CD4-positive, alpha-beta T cell treated with Interleukin-21 for 1 hour (primary cell): ENCODE measurements at regions not wholly inside any gene's neighbourhood (a gene's known extent, or its start where the extent isn't known, plus 50 kb on each side); places are given as distances from the start of the nearest gene placed in this dataset.
"Not testable (repeated sequence)": the region's sequence is repeated elsewhere in the genome, so short reads cannot be mapped to it uniquely, and the experiment has no call there.

Source experiments
- DNase-seq: peaks from one replicate; pipeline ENCODE4 v3.0.0-alpha.2; 2020

DNA sequence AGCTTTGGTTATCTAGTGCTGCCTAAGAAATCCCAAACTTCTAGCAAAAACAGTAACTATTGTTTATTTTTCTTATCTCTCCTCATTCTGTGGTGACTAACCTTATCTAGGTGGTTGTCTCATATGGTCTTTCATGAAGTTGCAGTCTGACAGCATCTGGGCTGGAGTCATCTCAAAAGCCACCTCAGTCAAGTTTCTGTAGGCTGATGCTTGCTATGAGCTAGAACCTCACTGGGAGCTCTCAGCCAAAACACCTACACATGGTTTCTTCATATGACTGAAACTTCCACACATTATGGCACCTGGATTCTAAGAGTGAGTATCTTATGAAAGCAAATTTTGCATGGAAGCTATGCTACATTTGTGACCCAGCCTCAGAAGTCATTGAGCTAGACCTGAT lies 596.4 kb upstream of the VRK2 start:
- DNase-seq = no peak

DNA sequence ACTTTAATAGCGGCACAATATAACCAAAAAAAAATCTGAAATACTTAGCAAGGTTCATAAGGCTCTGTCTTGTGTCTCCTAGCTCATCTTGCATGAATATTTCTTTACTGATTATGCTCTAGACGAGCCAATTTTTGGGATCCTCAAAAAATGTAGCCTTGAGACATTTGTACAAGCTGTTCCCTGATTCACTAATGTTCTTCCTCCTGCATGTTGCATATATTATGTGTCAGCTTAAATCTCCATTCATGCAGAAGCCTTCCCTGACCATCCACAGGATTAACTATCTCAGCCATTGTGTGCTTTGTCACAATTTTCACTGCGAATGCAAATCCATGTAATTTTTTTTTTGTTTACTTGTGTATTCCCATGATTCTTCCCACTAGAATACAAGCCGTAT lies 594.0 kb upstream of the VRK2 start:
- DNase-seq = no peak

DNA sequence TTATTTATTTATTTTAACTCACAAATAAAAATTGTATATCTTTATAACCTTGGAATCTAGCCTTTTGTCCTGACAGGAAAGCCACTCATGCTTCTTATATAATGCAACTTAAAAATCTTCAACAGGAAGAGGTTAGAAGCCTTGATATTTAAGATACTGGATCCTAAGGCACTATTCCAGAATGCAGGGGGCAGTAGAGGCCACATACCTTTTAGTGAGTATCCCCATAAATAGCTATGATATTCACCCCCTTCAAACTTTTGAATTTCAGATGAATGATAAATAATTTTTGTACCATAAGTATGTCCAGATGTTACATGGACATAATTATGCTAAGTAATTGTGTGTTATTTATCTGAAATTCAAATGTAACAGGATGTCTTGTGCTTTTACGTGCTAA lies 592.7 kb upstream of the VRK2 start:
- DNase-seq = no peak

DNA sequence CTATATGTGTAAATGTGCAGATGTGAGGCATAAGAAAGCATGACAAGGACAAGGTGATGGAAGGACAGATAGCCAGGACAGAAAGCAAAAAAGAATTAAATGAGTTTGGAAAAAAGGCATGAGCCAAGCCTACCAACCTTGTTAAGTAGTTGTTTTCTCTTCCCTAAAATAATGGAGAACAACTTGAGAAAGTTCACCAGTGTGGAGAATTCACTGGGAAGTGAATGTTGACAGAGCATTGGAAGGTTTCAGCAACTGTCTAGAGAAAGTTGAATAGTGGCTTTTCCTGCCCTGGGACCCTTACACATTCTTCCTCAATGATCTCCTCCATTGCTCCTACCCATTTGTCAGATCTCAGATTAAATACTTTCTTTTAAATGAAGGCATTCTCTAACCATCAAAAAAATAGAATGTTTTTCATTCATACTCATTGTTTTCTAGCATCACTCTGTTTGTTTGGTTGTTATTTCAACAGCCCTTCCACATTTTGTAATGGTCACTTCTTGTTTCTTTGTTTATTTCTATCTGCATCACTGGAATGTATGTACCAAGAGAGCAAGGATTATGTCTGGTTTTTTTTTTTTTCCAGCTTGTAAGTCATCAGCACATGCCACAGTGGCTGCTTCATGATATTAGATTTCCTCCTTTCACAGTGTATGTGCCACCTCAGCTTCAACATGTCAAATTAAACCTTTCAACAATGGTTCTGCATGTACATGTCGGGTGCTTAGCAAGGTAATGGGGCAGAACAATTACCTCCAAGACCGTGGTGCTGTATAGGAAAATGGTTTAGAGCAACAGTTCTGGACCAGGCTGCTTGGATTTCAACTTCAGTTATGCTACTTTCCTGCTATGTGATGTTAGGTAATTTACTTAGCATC lies 586.0 kb upstream of the VRK2 start:
- DNase-seq = no peak

DNA sequence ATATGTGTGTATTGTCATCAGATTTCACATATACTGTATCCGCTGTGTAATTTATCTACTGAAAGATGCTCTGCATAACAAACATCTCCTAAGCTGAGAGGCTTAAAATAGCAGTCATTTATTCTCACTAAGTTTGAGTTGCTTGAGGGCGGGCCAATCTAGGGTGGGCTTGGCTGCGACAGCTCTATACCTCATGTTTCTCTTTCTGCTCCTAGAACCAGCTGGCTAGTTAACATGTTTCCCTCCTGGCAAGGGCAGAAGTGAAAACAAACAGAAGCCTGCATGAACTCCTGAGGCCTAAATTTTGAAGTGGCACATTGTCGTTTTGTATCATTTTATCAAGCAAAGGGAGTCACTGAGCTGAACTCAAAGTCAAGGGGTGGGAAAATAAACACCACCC lies 585.0 kb upstream of the VRK2 start:
- no peak for DNase-seq

DNA sequence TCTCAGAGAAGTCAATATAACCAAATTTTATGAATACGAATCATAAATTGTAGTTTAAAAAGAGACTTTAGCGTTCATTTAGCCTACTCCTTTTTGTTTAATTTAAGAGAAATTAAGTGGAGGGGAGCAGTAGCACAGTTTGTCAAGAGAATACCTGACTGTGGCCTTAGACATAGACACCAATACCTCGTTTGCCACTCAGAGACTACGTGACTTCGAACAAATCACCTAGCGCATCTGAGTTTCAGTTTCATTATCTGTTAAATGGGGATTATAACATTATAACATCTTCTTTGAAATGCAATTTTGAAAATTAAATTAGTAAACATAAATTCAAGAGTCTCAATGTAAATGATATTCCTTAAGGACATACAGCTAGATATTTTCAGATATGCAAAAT lies 581.5 kb upstream of the VRK2 start:
- DNase-seq = no peak

DNA sequence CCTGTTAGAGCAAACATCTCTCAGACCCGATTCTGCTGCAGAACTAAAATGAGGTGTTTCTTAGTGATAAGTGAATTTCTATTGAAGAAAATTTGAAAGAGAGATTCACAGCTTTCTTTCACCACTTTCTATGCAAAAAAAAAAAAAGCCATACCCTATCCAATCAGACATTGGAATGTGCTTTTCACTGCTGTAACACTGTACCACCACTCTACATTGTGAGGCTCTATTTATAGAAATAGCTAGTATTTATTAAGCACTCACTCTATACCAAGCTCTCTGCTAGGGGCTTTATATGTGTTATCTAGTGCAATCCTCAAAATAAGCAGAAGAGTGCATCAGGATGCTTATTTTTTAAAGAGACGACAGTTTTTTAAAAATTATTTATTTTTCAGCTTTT lies 580.6 kb upstream of the VRK2 start:
- no peak for DNase-seq

DNA sequence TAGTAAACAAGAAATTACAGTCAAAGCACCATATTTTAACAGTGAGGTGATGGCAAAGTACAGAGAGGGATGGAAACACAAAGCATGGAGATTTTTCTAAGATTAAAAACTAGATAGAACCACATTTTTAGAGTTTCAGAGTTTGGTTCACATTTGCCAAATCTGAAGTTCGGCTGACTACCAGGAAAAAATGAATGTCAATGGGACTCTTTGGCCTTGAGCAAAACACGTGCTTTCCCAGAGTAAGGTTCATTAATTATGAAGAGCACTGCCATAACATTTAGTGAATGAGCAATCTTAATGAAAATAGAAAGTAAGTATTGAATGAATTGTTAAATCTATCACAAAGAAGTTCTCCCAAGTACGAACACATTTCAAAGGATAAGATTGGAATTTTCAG lies 571.2 kb upstream of the VRK2 start:
- DNase-seq = no peak

DNA sequence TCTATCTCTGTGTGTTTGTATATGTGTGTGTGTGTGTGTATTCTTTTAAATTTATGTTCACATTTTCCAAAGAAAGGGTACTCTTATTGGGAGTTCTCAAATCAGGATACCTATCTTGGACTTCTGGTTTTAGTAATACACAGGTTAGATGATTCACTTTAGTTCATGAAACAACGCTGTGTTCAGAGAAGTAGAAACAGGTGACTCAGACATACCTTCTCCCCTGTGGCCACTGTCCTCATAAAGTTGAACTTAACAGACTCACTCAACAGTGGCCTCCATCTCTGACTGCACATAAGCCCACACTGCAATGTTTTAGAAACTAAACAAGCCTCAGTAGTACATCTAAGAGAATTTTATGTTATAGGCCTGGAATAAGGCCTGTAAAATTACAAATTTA lies 566.6 kb upstream of the VRK2 start:
- no peak for DNase-seq

DNA sequence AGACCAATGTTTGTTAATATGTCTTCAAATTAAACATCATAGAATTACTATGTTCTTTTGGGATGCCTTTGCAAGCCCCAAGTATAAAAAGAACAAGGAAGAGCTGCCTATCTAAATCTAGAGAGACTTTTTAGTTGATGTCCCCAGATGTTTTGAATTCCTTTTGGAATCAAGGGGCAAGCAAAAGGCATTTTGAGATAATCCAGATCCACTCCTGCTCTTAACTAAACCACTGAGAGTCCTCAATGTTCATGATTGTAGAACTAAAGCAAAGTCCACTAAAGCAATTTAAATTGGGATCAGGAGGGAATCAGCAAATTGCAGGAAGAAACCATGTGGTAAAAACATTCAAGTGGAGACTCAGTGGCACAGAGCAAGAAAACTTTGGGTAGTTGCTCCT lies 558.5 kb upstream of the VRK2 start:
- no peak for DNase-seq

DNA sequence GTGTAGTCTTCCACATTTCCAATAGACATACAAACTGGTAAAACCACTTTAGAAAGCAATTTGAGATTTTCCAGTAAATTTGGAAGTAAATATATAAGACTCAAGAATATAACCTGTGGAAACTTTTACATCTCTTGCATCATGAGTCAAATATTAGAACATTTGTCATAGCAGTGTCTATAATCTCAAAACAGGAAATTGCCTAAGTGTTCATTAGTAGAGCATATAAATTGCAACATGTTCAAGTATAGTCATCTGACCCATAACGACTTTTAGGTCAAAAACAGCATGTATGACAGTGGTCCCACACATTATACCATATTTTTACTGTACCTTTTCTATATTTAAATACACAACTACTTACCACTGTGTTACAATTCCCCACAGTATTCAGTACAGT lies 555.9 kb upstream of the VRK2 start:
- DNase-seq = no peak

DNA sequence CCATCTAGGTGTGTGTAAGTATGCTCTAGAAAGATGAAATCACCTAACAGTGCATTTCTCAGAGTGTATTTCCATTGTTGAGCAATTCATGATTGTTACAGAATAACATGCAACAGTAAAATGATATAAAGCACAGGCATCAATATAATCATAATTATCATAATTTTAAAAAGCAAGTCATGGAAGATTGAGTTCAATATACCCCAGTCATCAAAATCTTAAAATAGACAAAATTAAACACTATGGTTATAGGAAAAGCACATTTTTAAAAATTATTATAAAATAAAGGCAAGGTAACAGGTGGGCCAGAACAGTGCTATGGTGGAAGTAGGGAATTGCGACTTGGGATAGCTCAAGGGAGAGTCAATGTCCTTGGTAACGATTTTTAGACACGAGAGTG lies 555.4 kb upstream of the VRK2 start:
- no peak for DNase-seq

DNA sequence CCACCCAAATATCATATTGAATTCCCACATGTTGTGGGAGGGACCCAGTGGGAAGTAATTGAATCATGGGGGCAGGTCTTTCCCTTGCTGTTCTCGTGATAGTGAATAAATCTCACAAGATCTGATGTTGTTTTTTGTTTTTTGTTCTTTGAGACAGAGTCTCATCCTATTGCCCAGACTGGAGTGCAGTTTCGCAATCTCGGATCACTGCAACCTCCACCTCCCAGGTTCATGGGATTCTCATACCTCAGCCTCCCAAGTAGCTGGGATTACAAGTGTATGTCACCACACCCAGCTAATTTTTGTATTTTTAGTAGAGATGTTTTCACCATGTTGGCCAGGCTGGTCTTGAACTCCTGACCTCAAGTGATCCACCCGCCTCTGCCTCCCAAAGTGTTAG lies 552.6 kb upstream of the VRK2 start:
- not testable (repeated sequence) for DNase-seq

DNA sequence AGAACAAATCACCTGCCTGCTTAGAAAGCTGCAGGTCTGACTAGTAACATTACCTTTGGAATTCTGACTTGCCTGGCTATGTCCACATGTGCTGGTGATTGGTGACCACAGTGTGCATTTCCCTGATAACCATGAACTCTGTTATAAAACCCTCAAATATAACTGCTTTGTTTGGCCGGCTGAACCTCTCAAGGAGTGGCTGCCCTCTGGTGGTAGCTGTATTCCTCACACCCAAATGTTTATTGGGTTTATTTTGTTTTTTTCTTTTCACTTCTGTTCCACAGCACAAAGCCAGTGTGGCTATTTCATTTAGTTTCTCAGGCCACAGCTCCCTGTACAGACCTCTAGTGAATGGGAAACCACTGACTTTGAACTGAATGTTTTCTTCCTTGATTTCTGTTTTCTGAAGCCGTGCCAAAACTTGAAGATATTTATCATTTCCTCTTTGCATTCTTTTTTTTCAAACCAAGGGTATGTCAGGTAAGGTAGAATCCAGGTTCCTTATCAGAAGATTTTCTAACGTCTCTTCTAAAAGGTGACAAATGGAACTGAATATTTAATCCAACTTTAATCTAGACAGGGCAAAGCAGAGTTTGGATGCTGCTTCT lies 549.0 kb upstream of the VRK2 start:
- peak; percentile 2 for DNase-seq

DNA sequence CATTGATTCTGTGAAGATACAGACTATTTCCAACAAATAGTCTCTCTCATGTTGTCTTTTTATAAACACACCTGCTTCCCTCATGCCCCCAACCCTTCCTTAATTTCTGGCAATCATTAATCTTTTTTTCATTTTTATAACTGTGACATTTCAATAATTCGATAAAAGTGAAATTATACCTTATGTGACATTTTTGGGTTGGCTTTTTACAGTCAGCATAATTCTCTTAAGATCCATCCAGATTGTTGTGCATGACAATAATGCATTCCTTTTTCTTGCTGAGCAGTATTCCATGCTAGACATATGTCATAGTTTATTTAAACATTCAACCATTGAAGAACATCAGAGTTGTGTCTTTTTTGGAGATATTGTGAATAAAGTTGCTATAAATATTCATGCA lies 541.8 kb upstream of the VRK2 start:
- DNase-seq = no peak

DNA sequence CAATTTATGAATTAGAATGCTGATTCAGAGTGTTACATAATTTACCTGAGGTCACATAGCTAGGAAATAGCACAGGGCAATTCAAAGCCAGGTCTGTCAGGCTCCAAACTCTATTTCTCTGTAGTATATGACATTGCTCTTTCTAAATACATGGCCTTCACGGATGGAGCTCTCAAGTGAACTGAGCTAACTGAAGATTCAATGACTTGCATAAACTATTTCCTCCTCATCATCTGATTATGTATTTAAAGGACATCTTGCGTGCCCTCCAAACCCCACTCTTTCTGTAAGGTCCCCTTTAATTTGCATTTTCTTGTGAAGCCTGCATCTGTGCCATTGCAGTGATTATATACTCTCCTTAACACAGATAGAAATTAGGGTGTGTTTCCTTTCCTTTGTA lies 537.4 kb upstream of the VRK2 start:
- no peak for DNase-seq

DNA sequence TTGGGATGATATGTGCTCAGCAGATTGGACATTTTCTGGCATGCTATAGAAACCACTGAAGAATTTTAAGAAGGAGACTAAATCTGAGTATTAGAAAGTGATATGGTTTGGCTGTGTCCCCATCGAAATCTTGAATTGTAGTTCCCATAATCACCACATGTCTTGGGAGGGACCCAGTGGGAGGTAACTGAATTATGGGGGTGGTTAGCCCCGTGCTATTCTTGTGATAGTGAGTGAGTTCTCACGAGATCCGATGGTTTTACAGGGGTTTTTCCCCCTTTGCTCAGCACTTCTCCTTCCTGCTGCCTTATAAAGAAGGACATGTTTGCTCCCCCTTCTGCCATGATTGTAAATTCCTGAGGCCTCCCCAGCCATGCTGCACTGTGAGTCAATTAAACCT lies 535.9 kb upstream of the VRK2 start:
- no peak for DNase-seq

DNA sequence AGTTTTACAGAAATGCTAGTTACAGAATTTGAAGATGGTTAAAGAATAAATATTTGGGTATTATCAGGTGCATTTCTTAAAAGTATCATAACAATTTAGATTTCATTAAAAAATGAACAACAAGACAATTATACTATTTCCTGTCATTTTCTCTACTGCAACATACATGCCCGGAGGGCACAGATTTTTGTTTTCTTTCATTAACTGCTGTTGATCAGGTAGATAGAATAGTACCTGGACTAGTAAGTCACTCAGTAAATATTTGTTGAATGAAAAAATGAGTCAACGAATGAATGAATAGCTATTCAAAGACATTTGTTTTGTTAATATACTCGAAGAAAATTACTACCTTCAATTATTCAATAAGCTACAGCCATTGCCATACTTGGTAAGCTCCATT lies 531.2 kb upstream of the VRK2 start:
- no peak for DNase-seq

DNA sequence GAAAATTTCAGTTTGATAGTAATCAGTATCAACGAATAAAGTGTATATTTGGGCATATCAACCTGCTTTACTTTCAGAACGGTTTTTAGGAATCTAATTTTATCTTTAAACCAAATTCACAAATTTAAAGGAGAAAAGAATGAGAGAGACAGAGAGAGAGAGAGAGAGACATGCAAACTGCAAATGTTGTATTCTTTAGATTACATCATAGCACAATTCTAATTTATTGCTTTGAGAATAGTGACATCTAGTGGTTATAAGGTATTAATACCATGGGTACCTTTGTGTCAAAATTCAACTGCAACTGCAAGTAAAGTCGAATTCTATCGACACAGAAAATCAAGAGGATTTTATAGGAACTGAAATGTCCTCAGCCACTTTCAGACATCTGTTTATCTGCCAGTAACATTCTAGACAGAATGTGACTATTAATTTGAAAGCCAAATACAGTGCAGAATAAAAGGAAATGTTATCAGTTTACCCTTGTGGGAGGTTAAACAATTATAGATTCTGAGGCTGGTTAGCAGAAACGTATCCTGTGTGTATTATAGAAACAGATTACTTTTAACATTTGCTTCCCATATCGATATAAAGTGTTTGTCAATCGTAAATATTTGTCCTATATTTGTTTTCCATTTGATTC lies 529.8 kb upstream of the VRK2 start:
- DNase-seq = peak; percentile 17

DNA sequence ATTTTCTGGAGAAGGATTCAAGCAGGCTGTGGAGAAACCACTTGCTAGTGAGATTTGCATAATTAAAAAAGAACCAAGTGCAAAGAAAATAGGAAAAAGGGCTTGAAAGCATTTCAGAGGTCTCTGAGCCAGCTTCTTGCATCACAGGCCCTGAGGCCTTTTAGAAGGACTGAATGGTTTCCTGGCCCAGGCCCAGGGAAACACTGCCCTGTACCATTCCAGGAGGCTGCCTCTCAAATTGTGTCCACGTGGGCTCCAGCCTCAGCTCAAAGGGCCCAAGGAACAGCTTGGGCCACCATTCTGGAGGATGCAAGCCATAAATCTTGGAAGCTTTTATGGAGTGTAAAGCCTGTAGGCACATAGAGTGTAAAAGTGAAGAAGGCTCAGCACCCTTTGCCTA lies 523.3 kb upstream of the VRK2 start:
- DNase-seq = no peak

DNA sequence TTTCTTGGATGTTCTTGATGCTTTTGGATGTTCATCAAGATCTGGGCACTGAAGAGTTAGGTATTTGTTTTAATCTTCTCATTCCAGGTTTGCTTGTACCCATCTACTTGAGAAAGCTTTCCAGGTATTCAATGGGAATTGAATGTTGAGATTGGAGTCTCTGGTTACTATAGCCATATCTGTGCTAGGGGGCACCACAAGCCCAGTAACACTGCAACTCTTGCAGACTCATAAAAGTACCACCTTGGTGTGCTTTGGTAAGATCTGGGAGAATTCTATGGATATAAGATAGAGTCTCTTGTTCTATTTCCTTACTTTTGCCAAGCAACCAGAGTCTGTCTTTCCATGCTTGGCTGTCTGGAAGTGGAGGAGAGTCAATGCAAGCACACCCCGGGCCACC lies 518.9 kb upstream of the VRK2 start:
- no peak for DNase-seq

DNA sequence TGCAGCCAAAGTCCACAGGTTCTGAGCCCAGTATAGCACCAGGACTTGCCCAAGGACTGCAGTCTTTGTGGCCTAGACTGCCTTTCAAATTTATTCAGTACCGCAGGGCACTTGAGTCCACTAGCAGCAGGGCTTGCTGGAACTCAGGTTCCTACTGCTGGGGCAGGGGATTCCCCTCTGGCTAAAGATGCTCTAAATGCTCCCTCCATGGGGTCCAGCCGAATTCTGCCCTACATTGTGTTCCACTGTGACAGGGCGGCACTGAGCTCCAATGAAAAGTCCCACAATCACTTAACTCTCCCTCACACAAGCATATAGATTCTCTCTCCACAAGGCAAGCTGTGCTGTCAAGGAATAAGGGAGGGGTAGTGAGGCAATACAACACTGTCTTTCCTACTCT lies 518.1 kb upstream of the VRK2 start:
- no peak for DNase-seq

DNA sequence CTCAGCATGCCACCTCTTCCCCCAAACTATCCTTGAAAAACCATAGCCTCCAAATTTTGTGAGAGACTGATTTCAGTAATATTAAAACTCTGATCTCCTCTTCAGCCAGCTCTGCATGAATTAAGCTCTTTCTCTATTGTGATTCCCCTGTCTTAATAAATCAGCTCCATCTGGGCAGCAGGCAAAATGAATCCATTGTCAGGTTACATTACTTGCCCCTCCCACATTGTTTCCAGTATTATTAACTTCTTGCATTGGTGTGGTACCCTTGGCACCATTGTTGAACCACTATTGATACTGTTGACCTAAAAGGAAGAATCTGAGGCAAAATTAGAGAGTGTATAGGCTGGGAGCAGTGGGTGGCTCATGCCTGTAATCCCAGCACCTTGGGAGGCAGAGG lies 512.2 kb upstream of the VRK2 start:
- DNase-seq = no peak

DNA sequence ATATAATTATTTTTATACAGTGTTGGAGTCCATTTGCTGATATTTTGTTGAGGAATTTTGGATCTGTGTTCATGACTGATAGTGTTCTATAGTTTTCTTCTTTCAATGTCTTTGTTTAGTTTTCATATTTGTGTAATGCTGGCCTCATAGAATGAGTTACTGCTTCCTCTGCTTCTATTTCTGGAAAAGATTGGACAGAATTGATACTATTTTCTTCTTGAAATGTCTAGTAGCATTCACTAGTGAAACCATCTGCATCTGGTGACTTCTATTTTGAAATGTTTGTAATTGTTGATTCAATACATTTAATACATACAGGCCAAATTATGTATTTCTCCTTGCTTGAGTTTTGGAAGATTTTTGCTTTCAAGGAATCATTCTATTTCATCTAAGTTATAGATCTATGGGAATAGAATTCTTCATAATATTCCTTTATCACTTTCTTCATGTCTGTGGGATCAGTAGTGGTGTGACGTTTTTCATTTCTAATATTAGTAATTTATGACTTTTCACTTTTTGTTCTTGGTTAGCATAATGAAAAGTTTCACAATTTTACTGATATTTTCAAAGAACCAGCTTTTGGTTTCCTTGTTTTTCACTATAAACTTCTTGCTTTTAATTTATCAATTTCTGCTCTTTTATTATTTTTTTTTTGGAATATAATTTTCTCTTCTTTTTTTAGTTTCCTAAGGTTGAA lies 509.9 kb upstream of the VRK2 start:
- DNase-seq = no peak
